HG03439 (cell line): ENCODE measurements at regions not wholly inside any gene's neighbourhood (a gene's known extent, or its start where the extent isn't known, plus 50 kb on each side); places are given as distances from the start of the nearest gene placed in this dataset.

ENCODE experiments used
- ATAC-seq: cut with Tn5 transposase; IDR thresholded peaks from one replicate; pipeline ENCODE4 v1.9.1; 2021; ENCODE audit warnings: mild to moderate bottlenecking, moderate library complexity; ENCODE audit not compliant: unreplicated experiment

DNA sequence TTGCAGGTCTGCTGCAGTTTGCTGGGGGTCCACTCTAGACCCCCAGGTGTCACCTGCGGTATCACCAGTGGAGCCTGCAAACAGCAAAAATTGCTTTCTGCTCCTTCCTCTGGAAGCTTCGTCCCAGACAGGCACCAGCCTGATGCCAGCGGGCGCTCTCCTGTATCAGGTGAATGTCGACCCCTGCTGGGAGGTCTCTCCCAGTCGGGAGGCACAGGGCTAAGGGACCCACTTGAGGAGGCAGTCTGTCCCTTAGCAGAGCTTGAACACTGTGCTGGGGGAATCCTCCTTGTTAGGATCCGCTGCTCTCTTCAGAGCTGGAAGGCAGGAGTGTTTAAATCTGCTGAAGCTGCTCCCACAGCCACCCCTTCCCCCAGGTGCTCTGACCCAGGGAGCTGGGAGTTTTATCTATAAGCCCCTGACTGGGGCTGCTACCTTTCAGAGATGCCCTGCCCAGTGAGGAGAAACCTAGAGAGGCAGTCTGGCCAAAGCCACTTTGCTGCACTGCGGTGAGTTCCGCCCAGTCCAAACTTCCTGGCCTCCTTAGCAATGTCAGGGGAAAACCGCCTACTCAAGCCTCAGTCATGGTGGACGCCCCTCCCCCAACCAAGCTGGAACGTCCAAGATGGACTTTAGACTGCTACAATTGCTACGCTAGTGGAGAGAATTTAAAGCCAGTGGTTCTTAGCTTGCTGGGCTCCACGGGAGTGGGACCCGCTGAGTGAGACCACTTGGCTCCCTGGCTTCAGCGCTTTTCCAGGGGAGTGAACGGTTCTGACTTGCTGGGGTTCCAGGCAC lies 652.5 kb downstream of the KCNJ3 start:
- no peak for ATAC-seq

DNA sequence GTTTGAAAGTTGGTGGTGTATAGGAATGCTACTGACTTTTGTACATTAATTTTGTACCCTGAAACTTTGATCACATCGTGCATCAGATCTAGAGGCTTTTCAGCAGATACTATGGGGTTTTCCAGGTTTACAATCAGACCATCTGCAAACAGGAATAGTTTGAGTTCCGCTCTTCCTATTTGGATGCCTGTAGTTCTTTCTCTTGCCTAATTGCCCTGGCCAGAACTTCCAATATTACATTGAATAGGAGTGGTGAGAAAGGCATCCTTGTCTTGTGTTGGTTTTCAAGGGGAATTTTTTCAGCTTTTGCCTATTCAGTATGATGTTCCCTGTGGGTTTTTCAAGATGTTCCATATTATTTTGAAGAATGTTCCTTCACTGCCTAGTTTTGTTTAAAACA lies 633.5 kb downstream of the KCNJ3 start:
- no peak for ATAC-seq

GRCh38 chr2:155320236-155320635 lies 621.7 kb downstream of the KCNJ3 start:
- no peak for ATAC-seq

GRCh38 chr2:155318710-155319109 lies 620.2 kb downstream of the KCNJ3 start:
- ATAC-seq, result no peak

DNA sequence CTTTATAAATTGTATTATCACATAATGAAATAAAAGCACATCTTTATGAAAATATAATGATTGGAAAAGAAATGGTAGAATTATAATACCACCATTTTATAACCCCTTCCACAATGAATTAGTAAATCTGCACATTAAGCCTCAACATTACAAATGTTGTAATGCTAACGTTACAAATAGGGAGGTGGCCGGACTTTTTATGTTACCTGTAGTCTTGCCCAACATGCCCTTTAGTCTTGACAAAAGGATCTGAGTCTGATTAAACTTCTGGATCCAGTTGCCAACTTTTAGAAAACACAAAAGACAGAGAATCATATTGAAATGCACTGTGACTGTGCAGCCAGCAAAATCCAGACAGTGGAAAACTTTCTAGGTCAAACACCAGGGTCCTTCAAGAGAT lies 617.3 kb downstream of the KCNJ3 start:
- no peak for ATAC-seq

GRCh38 chr2:155310589-155310988 lies 612.1 kb downstream of the KCNJ3 start:
- ATAC-seq, result peak; percentile 61

DNA sequence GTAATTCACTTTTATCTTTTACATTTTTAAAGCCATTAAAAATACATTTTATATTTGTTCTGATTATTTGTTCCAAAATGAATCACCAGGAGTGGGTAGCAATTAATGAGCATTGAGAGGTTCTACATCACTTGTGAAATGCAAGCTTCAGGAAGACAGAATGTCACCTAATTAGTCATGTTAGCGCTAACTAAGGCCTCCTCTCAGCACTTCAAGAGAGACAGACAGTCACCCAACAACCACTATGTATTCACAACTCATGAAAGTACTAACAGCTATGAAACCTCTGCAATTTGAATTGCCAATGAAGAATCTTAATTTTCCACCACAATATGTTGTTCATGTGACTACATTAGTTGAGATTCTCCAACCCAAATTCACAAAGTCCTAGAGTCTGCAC lies 611.0 kb downstream of the KCNJ3 start:
- no peak for ATAC-seq

DNA sequence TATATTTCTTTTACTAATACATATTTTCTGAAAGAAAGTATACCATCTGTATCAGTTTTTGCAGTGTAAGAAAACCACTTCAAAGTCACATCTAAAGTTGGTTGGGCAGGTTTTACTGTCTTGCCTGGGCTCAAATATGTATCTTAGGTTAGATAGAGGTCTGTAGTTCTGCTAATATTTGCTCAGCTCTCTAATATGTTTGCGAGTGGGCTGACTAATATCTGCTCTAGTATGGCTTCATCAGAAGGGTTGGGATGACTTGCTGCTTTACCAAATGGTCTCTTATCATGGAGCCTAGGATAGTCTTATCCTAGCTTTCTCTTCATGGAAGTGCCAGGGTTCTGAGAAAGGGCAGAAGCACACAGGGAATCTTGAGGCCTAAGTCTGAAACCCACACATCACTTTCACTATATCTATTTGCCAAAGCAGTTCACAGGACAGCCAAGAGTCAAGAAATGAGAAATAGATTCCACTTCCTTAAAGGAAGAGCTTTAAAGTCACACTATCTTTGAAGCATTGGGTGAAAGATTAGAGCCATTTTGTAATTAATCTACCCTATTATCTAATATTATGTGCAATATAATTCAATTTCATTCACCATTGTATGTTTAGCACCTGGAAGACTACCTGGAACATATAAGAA lies 610.0 kb downstream of the KCNJ3 start:
- no peak for ATAC-seq

DNA sequence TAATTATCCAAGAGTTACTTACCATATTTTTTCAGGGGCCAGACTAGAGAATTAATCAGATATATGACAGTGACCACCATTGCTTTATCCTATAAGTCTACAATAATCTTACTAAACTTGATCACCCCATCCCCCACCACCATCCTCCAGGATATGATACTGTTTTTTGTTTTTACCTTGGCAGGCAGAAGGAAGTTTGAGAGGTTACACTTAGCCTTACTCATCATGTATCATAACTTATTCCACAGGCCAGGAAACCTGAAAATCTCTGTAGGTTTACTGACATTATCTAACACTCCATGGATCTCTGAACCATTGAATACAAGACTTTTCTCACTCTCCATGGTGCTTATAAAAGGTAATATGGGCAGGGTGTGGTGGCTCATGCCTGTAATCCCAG lies 602.7 kb downstream of the KCNJ3 start:
- no peak for ATAC-seq

GRCh38 chr2:155298001-155298400 lies 599.5 kb downstream of the KCNJ3 start:
- no peak for ATAC-seq

DNA sequence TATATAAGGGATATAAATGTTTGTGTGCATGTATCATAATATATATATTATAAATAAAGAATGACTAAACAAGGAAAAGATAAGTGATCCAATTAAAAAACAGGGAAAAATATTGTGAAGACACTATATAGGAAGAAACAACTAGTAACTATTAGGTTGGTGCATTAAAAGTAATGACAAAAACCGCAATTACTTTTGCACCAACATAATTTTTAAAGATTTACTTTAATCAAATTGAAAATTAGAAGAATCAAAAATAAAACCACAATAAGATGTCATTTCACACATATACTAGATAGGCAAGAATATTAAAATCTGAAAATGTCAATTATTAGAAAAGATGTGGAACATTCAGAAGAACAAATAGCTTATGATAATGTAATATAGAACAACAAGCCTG lies 595.9 kb downstream of the KCNJ3 start:
- no peak for ATAC-seq

GRCh38 chr2:155281907-155282306 lies 583.4 kb downstream of the KCNJ3 start:
- no peak for ATAC-seq

- no peak for ATAC-seq
These were observed 574.8 kb downstream of the KCNJ3 start for GRCh38 chr2:155273323-155273722.

DNA sequence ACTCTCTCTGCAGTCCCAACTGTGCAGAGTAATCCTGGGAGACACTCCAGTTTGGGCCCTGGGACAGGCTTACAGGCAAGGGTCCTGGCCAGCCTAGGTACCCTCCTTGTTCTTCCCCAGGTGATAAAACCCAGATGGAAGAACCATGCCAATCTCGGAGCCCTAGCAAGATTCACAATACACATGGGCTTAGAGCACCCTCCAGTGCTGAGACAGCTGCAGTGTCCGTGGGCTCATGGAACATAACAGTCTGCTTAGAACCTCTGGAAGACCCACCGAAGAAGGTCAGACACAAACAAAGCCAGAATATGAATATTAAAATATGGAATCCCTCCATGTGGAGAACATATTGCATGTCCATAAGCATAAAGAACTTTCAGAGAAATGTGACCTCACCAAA lies 568.1 kb downstream of the KCNJ3 start:
- ATAC-seq, result no peak

DNA sequence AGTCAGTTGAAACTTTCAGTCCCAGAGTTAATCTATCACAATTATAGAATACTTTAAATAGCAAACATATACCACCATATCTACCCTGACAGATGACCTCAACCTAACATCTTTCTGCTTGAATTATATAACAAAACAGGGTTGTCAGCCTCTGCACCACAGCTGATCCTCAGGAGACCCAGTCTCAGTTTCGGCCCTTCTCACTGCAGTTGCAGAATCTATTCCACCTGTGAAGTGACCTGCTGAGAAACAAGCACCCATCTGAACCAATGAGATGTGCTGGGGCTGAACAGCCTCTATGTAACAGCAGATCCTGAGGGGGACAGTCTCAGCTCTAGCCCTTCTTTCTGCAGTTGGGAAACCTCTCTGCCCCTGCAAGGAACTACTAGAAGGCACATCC lies 567.6 kb downstream of the KCNJ3 start:
- ATAC-seq, result no peak

DNA sequence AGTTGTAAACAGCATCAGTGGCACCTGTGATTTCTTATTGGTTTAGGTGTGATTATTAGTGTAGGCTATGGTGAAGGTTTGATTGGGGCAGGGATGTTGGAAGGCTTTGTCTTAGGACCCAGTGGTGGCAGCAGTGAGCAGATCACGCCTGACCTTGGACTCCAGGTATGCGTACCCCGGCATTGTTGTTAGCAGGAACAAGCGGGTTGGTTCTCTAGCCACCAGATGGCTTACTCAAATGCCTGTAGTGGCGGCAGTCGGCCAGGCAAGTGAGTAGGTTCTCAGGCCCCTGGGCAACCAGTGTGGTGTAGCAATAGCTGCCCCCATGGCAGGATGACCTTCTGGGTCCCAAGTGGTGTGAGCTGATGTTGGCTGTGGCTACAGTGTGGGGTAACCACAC lies 558.3 kb downstream of the KCNJ3 start:
- ATAC-seq, result no peak

DNA sequence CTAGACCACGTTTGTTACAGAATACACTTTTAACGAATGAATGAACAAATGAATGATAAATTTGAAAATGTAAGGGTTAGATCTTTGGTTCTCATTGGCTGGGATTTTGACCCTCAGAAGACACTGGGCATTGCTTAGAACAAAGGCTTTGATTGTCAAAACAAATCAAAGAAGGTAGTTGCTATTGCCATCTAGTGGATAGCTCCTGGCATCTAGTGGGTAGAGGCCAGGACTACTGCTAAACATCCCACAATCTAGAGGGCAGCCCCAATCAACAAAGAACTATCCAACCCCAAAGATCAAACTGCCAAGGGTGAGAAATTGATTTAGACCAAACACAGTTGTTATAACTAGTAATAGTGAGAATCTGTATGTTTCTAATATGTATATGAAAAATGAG lies 552.3 kb downstream of the KCNJ3 start:
- ATAC-seq, result peak; percentile 95

- ATAC-seq, result no peak
These were observed 541.7 kb downstream of the KCNJ3 start for GRCh38 chr2:155240176-155240575.

DNA sequence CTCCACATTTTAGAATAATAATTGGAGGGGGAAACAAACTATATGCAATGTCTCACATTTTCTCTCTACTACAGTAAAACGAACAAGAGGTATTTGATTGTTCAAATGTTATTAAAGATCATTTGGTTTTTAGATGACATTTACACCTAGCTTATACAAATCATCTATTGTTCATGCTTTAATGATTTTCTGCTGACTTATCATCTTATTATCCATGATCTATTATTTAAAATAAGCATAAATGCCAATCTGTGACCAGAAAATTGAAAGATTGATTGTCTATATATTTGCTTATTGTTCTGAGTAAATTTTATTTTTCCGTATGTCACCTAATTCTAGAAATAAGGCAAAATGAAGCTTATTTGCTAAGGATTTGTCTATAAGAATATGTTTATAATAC lies 537.2 kb downstream of the KCNJ3 start:
- no peak for ATAC-seq

- ATAC-seq, result peak; percentile 57
These were observed 525.4 kb downstream of the KCNJ3 start for GRCh38 chr2:155223781-155224406.

- ATAC-seq, result peak; percentile 65
These were observed 520.5 kb downstream of the KCNJ3 start for GRCh38 chr2:155218945-155219344.

DNA sequence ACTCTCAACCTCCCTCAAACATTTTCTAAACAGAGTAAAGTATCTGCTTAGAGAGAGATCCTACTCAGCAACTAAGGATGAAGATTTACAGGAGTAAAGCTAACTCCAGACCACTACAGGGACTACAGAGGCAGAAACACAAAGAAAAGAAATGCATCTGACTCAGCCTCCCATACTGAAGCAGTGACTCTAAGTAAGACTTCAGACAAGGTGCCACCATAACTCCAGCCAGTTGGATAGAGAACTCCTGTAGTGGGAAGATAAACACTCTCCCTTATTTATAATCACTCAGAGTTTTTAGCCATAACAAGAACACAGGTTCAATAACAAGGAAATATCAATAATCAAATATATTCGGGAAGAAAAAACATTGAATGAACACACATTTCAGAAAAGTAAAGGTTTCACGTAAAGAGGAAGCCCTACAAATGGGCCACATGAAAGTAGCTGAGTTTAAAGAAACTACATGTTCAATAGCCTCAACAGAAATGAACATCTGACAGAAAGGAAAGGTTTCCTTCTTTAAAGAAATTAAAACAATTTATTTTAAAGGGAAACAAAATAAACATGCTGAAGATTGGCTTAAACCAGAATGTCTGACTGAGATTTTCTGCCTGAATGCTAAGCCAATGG lies 519.9 kb downstream of the KCNJ3 start:
- ATAC-seq, result peak; percentile 42
